MM.1S (cell line): ENCODE measurements at regions not wholly inside any gene's neighbourhood (a gene's known extent, or its start where the extent isn't known, plus 50 kb on each side); places are given as distances from the start of the nearest gene placed in this dataset.

Experiments
- DNase-seq: peaks from one replicate; pipeline ENCODE4 v3.0.0-alpha.2; 2015
- H2AFZ ChIP-seq: fragments of 300-600 bp; sonication (generic); 2 replicates; pipeline ENCODE4 v1.6.0; 2016; ENCODE audit warnings: antibody characterized with exemption, low read length
- H3F3A ChIP-seq: fragments of 300-600 bp; sonication (generic); 2 replicates; pipeline ENCODE4 v1.6.1; 2016; ENCODE audit warnings: mild to moderate bottlenecking, antibody characterized with exemption, low read length, moderate library complexity, mixed read lengths; ENCODE audit not compliant: insufficient read depth
- H3K27ac ChIP-seq: fragments of 300-600 bp; sonication (generic); 2 replicates; pipeline ENCODE4 v1.5.1; 2016; ENCODE audit warnings: mild to moderate bottlenecking, low read length
- H3K27me3 ChIP-seq: fragments of 300-600 bp; sonication (generic); replicated peaks from 2 replicates; pipeline ENCODE4 v1.6.0; 2016; ENCODE audit warnings: low read length; ENCODE audit not compliant: insufficient read depth
- H3K36me3 ChIP-seq: fragments of 300-600 bp; sonication (generic); replicated peaks from 2 replicates; pipeline ENCODE4 v1.6.1; 2016; ENCODE audit warnings: mild to moderate bottlenecking, low read length, mixed read lengths; ENCODE audit not compliant: insufficient read depth
- H3K4me1 ChIP-seq: fragments of 300-600 bp; sonication (generic); 2 replicates; pipeline ENCODE4 v1.6.1; 2016; ENCODE audit warnings: low read length, mixed read lengths
- H3K4me2 ChIP-seq: fragments of 300-600 bp; sonication (generic); 2 replicates; pipeline ENCODE4 v1.6.0; 2016; ENCODE audit warnings: low read depth, low read length
- H3K4me3 ChIP-seq: fragments of 300-600 bp; sonication (generic); 2 replicates; pipeline ENCODE4 v1.5.1; 2016; ENCODE audit warnings: low read length, mixed read lengths
- H3K79me2 ChIP-seq: fragments of 300-600 bp; sonication (generic); 2 replicates; pipeline ENCODE4 v1.6.1; 2016; ENCODE audit warnings: mixed run types, low read length, mixed read lengths
- H3K9ac ChIP-seq: fragments of 300-600 bp; sonication (generic); 2 replicates; pipeline ENCODE4 v1.6.1; 2016; ENCODE audit warnings: low read length, mixed read lengths
- H3K9me2 ChIP-seq: fragments of 300-600 bp; sonication (generic); replicated peaks from 2 replicates; pipeline ENCODE4 v1.6.1; 2016; ENCODE audit warnings: mild to moderate bottlenecking, low read length, mixed read lengths; ENCODE audit not compliant: insufficient read depth
- H3K9me3 ChIP-seq: fragments of 300-600 bp; sonication (generic); replicated peaks from 2 replicates; pipeline ENCODE4 v1.6.1; 2016; ENCODE audit warnings: mild to moderate bottlenecking, low read length, mixed read lengths; ENCODE audit not compliant: insufficient read depth
- H4K20me1 ChIP-seq: fragments of 300-600 bp; sonication (generic); 2 replicates; pipeline ENCODE4 v1.6.1; 2016; ENCODE audit warnings: mild to moderate bottlenecking, low read length, moderate library complexity, mixed read lengths; ENCODE audit not compliant: insufficient read depth
- CTCF ChIP-seq: fragments of 300-600 bp; sonication (generic); IDR thresholded peaks from 2 replicates; pipeline ENCODE4 v1.5.1; 2016; ENCODE audit warnings: antibody characterized with exemption, low read length, mixed read lengths
- EZH2 ChIP-seq: fragments of 300-600 bp; sonication (generic); optimal IDR thresholded peaks from 2 replicates; pipeline ENCODE3; 2017; ENCODE audit warnings: low read depth, mild to moderate bottlenecking, antibody characterized with exemption, low read length, mixed read lengths
- EZH2phosphoT487 ChIP-seq: fragments of 300-600 bp; sonication (generic); IDR thresholded peaks from 2 replicates; pipeline ENCODE4 v1.6.1; 2018; ENCODE audit warnings: antibody characterized with exemption, low read length

- H3K4me3 ChIP-seq = no peak overlapping the region
- DNase-seq = no peak
Measured at GRCh38 chr5:6861036-6861435, 147.8 kb downstream of the TENT4A start.

GRCh38 chr5:6861667-6862066 is 148.4 kb downstream of the TENT4A start:
- DNase-seq = no peak
- Histone ChIP-seq H3K9me2 (no peaks in the 10 kb centered on the region), H3K36me3 (no peaks in the 10 kb centered on the region), H3K4me1 (no peaks in the 10 kb centered on the region), H4K20me1 (no peaks in the 10 kb centered on the region), H3K27ac (no peak overlapping the region), H3K4me2 (no peak overlapping the region), H3K4me3 (no peak overlapping the region), H3K27me3 (no peaks in the 10 kb centered on the region), H3F3A (no peaks in the 10 kb centered on the region), H3K9ac (no peak overlapping the region), H2AFZ (no peak overlapping the region), H3K79me2 (no peaks in the 10 kb centered on the region), H3K9me3 (no peaks in the 10 kb centered on the region)
- TF ChIP-seq CTCF (no peak), EZH2phosphoT487 (no peak)

More at GRCh38 chr5:6861036-6861435, 147.8 kb downstream of the TENT4A start:
- H3K4me1 ChIP-seq = no peaks in the 10 kb centered on the region
- H3F3A ChIP-seq = no peaks in the 10 kb centered on the region
- H2AFZ ChIP-seq = no peak overlapping the region
- H3K36me3 ChIP-seq = no peaks in the 10 kb centered on the region
- H3K9me3 ChIP-seq = no peaks in the 10 kb centered on the region
- H4K20me1 ChIP-seq = no peaks in the 10 kb centered on the region
- no peak overlapping the region for H3K9ac ChIP-seq
- no peak overlapping the region for H3K27ac ChIP-seq
- H3K9me2 ChIP-seq = no peaks in the 10 kb centered on the region
- no peaks in the 10 kb centered on the region for H3K27me3 ChIP-seq
- no peaks in the 10 kb centered on the region for H3K79me2 ChIP-seq
- no peak for TF ChIP-seq EZH2phosphoT487
- no peak for TF ChIP-seq EZH2
- TF ChIP-seq CTCF = no peak
- no peak overlapping the region for H3K4me2 ChIP-seq

- Histone ChIP-seq H3K36me3 (no peaks in the 10 kb centered on the region), H3K9ac (no peak overlapping the region), H3K9me3 (no peaks in the 10 kb centered on the region), H3K4me1 (no peaks in the 10 kb centered on the region), H2AFZ (no peak overlapping the region), H3K27me3 (no peaks in the 10 kb centered on the region), H3K9me2 (no peaks in the 10 kb centered on the region), H4K20me1 (no peaks in the 10 kb centered on the region), H3K4me3 (no peak overlapping the region), H3K79me2 (no peaks in the 10 kb centered on the region), H3K27ac (no peak overlapping the region), H3K4me2 (no peak overlapping the region), H3F3A (no peaks in the 10 kb centered on the region)
- no peak for DNase-seq
- TF ChIP-seq EZH2 = no peak
- TF ChIP-seq CTCF = no peak
- no peak for TF ChIP-seq EZH2phosphoT487
Measured at GRCh38 chr5:6862306-6862705, 149.1 kb downstream of the TENT4A start.
